Left ventricle myocardium inferior (tissue), 1 donor: ENCODE measurements at regions not wholly inside any gene's neighbourhood (a gene's known extent, or its start where the extent isn't known, plus 50 kb on each side); places are given as distances from the start of the nearest gene placed in this dataset.
A peak's percentile ranks its signal among the peaks of the same experiment; 100 is the strongest.

ENCODE experiments used
- DNase-seq: peaks from one replicate; pipeline ENCODE4 v3.0.0-alpha.2; 2020
- H3K27ac ChIP-seq: fragments of 200-600 bp; replicated peaks from 2 replicates; pipeline ENCODE4 v1.8.0; 2021
- H3K27me3 ChIP-seq: fragments of 200-600 bp; 2 replicates; pipeline ENCODE4 v1.8.0; 2021; ENCODE audit warnings: low read depth
- H3K36me3 ChIP-seq: fragments of 200-600 bp; 2 replicates; pipeline ENCODE4 v1.8.0; 2021
- H3K4me1 ChIP-seq: fragments of 200-600 bp; 2 replicates; pipeline ENCODE4 v1.8.0; 2021
- H3K4me3 ChIP-seq: fragments of 200-600 bp; 2 replicates; pipeline ENCODE4 v1.8.0; 2021; ENCODE audit warnings: mild to moderate bottlenecking, moderate library complexity
- H3K9me3 ChIP-seq: fragments of 200-600 bp; replicated peaks from 2 replicates; pipeline ENCODE4 v1.8.0; 2021
- intact Hi-C: fragments of 100-400 bp; cut with micrococcal nuclease; formaldehyde crosslinking; loops from one replicate; pipeline ENCODE4 v1.11.0; 2022
- TF ChIP-seq, protein P1 (sequence below): fragments of 200-600 bp; IDR thresholded peaks from 2 replicates; pipeline ENCODE4 v1.8.0; 2021; ENCODE audit warnings: antibody characterized with exemption, mild to moderate bottlenecking, borderline replicate concordance
- donor health status: DM: no; HTN: yes; CAD: no; lungs with severe emphysema.

DNA sequence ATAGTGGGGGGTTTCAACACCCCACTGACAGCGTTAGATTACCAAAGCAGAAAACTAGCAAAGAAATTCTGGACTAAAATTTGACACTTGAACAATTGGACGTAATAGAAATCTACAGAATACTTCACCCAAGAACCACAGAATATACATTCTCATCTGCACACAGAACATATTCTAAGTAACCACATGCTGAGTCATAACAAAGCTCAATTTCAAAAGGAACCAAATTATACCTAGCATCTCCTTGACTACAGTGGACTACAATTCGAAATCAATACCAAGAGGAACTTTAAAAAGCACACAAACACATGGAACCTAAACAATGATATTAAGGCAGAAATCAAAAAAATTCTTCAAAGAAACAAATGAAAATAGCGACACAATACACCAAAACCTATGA, 871.6 kb upstream of the MDGA2 start:
- peaks cover 12% of the 10 kb centered on the region for H3K9me3 ChIP-seq
- H3K27ac ChIP-seq, result no peak overlapping the region
- H3K27me3 ChIP-seq, result no peaks in the 10 kb centered on the region
- no peak for DNase-seq
- H3K4me1 ChIP-seq, result no peaks in the 10 kb centered on the region
- H3K36me3 ChIP-seq, result no peaks in the 10 kb centered on the region
- no peak overlapping the region for H3K4me3 ChIP-seq
- intact Hi-C loops, result no loop called here
- TF ChIP-seq, protein P1, sequence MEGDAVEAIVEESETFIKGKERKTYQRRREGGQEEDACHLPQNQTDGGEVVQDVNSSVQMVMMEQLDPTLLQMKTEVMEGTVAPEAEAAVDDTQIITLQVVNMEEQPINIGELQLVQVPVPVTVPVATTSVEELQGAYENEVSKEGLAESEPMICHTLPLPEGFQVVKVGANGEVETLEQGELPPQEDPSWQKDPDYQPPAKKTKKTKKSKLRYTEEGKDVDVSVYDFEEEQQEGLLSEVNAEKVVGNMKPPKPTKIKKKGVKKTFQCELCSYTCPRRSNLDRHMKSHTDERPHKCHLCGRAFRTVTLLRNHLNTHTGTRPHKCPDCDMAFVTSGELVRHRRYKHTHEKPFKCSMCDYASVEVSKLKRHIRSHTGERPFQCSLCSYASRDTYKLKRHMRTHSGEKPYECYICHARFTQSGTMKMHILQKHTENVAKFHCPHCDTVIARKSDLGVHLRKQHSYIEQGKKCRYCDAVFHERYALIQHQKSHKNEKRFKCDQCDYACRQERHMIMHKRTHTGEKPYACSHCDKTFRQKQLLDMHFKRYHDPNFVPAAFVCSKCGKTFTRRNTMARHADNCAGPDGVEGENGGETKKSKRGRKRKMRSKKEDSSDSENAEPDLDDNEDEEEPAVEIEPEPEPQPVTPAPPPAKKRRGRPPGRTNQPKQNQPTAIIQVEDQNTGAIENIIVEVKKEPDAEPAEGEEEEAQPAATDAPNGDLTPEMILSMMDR, result no peak

DNA sequence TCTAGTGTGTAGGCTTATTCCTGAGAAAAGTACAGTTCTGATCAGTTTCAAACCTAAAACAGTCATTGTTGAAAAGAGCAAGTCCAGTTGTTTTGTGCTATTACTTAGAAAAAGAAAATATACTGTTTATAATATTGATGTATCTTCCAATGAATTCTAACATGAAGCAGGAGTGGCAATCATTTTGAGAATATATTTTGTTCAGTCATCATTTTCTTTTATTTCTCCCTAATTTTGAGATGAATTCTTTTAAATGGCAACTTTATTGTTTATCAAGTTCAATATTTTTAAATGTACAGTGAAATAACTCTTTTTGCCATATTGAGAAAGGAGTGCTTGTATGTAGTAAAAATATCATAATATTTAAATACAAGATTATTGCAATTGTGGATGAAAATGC, 862.2 kb upstream of the MDGA2 start:
- no peaks in the 10 kb centered on the region for H3K27me3 ChIP-seq
- H3K9me3 ChIP-seq, result no peaks in the 10 kb centered on the region
- DNase-seq, result no peak
- H3K4me3 ChIP-seq, result no peak overlapping the region
- intact Hi-C loops, result no loop called here
- no peak overlapping the region for H3K27ac ChIP-seq
- TF ChIP-seq, protein P1, result no peak
- no peaks in the 10 kb centered on the region for H3K36me3 ChIP-seq
- H3K4me1 ChIP-seq, result no peaks in the 10 kb centered on the region

DNA sequence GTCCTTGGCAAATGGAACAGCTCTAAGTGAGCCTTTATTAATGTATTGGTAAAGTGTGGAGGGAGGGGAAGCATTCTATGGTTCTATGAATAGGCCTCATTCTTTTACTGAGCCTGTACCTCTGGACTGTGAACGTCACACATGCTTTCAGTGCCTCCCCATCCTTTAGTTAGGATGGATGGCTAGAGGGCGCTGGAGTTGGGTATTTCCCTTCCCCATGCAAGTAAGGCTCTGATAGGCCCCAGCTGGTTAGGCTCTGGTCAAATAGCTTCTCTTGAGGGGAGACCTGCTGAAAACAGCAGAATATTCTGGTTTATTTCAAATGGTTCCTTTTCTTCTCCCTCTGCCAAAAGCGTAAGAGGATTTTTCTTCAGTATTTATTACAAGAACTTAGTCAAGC, 860.9 kb upstream of the MDGA2 start:
- H3K36me3 ChIP-seq, result no peaks in the 10 kb centered on the region
- TF ChIP-seq, protein P1, result peak; percentile 10
- no peak for DNase-seq
- H3K27me3 ChIP-seq, result no peaks in the 10 kb centered on the region
- H3K4me3 ChIP-seq, result no peak overlapping the region
- intact Hi-C loops, result no loop called here
- H3K9me3 ChIP-seq, result peaks cover 8% of the 10 kb centered on the region
- H3K4me1 ChIP-seq, result no peaks in the 10 kb centered on the region
- no peak overlapping the region for H3K27ac ChIP-seq

DNA sequence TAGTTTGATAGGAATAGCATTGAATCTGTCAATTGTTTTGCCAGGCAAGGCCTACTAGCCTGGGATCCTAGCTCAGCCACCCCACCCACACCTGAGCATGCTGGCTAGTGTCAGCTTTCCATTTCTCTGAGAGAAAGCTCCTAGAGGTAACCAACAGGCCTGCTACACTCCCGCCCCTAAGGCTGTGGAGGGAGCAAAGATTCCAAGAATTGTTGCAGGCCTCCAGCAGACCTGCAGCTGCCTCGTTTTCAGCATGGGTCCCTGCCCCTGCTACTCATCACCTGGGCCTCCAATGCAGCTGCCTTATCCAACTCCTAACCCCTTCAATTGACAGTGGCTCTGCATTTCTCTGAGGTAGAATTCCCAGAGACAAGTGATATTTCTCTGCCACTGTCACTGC, 852.4 kb upstream of the MDGA2 start:
- Histone ChIP-seq H3K9me3 (peaks cover 13% of the 10 kb centered on the region), H3K27me3 (no peaks in the 10 kb centered on the region), H3K4me1 (no peaks in the 10 kb centered on the region), H3K36me3 (no peaks in the 10 kb centered on the region), H3K4me3 (no peak overlapping the region), H3K27ac (no peak overlapping the region)
- no peak for DNase-seq
- intact Hi-C loops, result no loop called here
- TF ChIP-seq, protein P1, result no peak

DNA sequence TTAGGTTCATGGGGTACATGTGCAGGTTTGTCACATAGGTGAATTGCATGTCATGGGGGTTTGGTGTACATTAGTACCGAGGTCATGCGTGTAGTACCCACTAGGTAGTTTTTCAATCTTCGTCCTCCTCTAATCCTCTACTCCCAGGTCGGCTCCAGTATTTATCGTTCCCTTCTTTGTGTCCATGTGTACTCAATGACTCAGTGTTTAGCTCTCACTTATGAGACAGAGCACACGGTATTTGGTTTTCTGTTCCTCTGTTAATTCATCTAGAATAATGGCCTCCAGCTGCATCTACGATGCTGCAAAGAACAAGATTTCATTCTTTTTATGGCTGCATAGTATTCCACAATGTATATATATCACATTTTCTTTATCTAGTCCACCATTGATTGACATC, 850.9 kb upstream of the MDGA2 start:
- Histone ChIP-seq H3K4me3 (no peak overlapping the region), H3K9me3 (peaks cover 5% of the 10 kb centered on the region), H3K27me3 (no peaks in the 10 kb centered on the region), H3K27ac (no peak overlapping the region), H3K4me1 (no peaks in the 10 kb centered on the region), H3K36me3 (no peaks in the 10 kb centered on the region)
- DNase-seq, result no peak
- TF ChIP-seq, protein P1, result no peak
- intact Hi-C loops, result no loop called here

DNA sequence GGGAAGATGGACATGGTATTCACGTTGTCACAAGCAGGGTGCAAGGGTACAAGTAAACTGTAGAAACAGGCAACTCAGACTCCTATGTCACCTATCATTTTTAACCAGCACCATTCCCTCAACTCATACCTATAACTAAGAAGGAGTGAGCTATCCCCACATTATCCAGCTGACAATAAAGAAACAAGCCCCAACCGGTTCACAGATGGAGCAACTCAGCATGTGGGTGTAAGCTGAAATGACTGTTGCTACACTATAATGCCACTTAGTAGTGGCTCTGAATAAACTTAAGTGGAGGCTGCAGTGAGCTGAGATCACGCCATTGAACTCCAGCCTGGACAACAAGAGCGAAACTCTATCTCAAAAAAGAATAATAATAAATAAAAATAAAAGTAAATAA, 829.5 kb upstream of the MDGA2 start:
- H3K27me3 ChIP-seq, result no peaks in the 10 kb centered on the region
- no peaks in the 10 kb centered on the region for H3K4me1 ChIP-seq
- H3K36me3 ChIP-seq, result no peaks in the 10 kb centered on the region
- peaks cover 4% of the 10 kb centered on the region for H3K9me3 ChIP-seq
- no peak overlapping the region for H3K27ac ChIP-seq
- TF ChIP-seq, protein P1, result no peak
- H3K4me3 ChIP-seq, result no peak overlapping the region
- intact Hi-C loops, result no loop called here
- DNase-seq, result no peak
